Fibroblast of lung (primary cell): ENCODE measurements at regions not wholly inside any gene's neighbourhood (a gene's known extent, or its start where the extent isn't known, plus 50 kb on each side); places are given as distances from the start of the nearest gene placed in this dataset.

Experiments
- DNase-seq, 2 donors: peaks; one replicate each; pipeline versions ENCODE4 v3.0.0 to v3.0.0-alpha.2; 2010; ENCODE audit warnings: low read depth in 2 of 2
- H2AFZ ChIP-seq: 2 replicates; pipeline ENCODE4 v1.5.1; 2012; ENCODE audit warnings: low read length, control low read depth, inconsistent platforms
- H3K27ac ChIP-seq: 2 replicates; pipeline ENCODE4 v1.5.1; 2011; ENCODE audit warnings: low read length, control low read depth; ENCODE audit not compliant: insufficient read depth
- H3K27me3 ChIP-seq: 2 replicates; pipeline ENCODE4 v1.5.1; 2011; ENCODE audit warnings: mild to moderate bottlenecking, low read length; ENCODE audit not compliant: control insufficient read depth, insufficient read depth
- H3K36me3 ChIP-seq: 2 replicates; pipeline ENCODE4 v1.5.1; 2011; ENCODE audit warnings: low read length; ENCODE audit not compliant: control insufficient read depth, insufficient read depth
- H3K4me1 ChIP-seq: 2 replicates; pipeline ENCODE4 v1.5.1; 2011; ENCODE audit warnings: low read length; ENCODE audit not compliant: control insufficient read depth, insufficient read depth; ENCODE audit errors: extremely low read depth
- H3K4me2 ChIP-seq: 2 replicates; pipeline ENCODE4 v1.5.1; 2011; ENCODE audit warnings: low read length, control low read depth; ENCODE audit not compliant: insufficient read depth; ENCODE audit errors: extremely low read depth
- H3K4me3 ChIP-seq, 4 experiments: fragments of 200-600 bp in 1 of 4; sonication (generic) in 1 of 4; replicated peaks in 1 of 4; 2 replicates each; pipeline ENCODE4 v1.5.1; 2011 to 2016; ENCODE audit warnings: low read length in 4 of 4, low read depth in 3 of 4, mild to moderate bottlenecking in 3 of 4, control low read depth in 2 of 4, inconsistent platforms in 1 of 4, mixed read lengths in 1 of 4; ENCODE audit not compliant: insufficient read depth in 1 of 4; ENCODE audit errors: control extremely low read depth in 1 of 4
- H3K79me2 ChIP-seq: 2 replicates; pipeline ENCODE4 v1.5.1; 2012; ENCODE audit warnings: mild to moderate bottlenecking, low read length, inconsistent platforms; ENCODE audit not compliant: control insufficient read depth, insufficient read depth
- H3K9ac ChIP-seq: 2 replicates; pipeline ENCODE4 v1.5.1; 2011; ENCODE audit warnings: mild to moderate bottlenecking, low read length, control low read depth; ENCODE audit not compliant: insufficient read depth
- H3K9me3 ChIP-seq: 2 replicates; pipeline ENCODE4 v1.5.1; 2012; ENCODE audit warnings: low read depth, low read length; ENCODE audit not compliant: control insufficient read depth, insufficient read depth
- H4K20me1 ChIP-seq: 2 replicates; pipeline ENCODE4 v1.5.1; 2011; ENCODE audit warnings: low read length; ENCODE audit not compliant: control insufficient read depth, insufficient read depth; ENCODE audit errors: extremely low read depth
- EZH2 ChIP-seq: IDR thresholded peaks from 2 replicates; pipeline ENCODE4 v1.5.1; 2012; ENCODE audit warnings: low read length, control low read depth, mild to moderate bottlenecking; ENCODE audit errors: missing control alignments
- TF ChIP-seq, protein P1 (sequence below), 2 donors: IDR thresholded peaks in 1 of 2; conservative IDR thresholded peaks in 1 of 2; 1 replicate in 1 of 2; 2 replicates in 1 of 2; pipeline ENCODE4 v1.5.1; 2011 to 2012; ENCODE audit warnings: low read length in 2 of 2, control low read depth in 1 of 2, inconsistent platforms in 1 of 2, low read depth in 1 of 2, mild to moderate bottlenecking in 1 of 2

DNA sequence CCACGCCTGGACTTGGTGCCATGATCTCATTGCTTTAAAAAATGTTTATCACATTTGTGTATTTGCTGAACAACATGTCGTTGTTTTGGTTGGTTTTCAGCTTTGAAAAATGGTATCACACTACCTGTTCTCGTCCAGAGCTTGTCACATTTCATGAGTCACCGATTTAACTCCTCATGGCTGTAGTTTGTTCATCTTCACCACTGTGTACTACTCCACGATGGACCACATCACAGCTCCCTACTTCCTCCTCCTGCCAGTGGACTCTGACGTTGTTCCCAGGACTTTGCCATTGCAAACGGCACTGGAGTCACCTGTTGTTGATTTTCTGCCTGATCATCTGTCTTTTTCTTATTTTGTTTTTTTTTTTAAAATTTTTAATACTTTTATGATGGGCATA, 157.7 kb downstream of the ERMARD start:
- H2AFZ ChIP-seq = no peak overlapping the region
- H3K9ac ChIP-seq = no peak overlapping the region
- H3K27ac ChIP-seq = no peak overlapping the region
- no peaks in the 10 kb centered on the region for H3K9me3 ChIP-seq
- H4K20me1 ChIP-seq = no peaks in the 10 kb centered on the region
- H3K79me2 ChIP-seq = no peaks in the 10 kb centered on the region
- H3K4me3 ChIP-seq = no peak overlapping the region
- H3K36me3 ChIP-seq = no peaks in the 10 kb centered on the region
- H3K27me3 ChIP-seq = no peaks in the 10 kb centered on the region
- H3K4me2 ChIP-seq = no peak overlapping the region
- TF ChIP-seq, protein P1, sequence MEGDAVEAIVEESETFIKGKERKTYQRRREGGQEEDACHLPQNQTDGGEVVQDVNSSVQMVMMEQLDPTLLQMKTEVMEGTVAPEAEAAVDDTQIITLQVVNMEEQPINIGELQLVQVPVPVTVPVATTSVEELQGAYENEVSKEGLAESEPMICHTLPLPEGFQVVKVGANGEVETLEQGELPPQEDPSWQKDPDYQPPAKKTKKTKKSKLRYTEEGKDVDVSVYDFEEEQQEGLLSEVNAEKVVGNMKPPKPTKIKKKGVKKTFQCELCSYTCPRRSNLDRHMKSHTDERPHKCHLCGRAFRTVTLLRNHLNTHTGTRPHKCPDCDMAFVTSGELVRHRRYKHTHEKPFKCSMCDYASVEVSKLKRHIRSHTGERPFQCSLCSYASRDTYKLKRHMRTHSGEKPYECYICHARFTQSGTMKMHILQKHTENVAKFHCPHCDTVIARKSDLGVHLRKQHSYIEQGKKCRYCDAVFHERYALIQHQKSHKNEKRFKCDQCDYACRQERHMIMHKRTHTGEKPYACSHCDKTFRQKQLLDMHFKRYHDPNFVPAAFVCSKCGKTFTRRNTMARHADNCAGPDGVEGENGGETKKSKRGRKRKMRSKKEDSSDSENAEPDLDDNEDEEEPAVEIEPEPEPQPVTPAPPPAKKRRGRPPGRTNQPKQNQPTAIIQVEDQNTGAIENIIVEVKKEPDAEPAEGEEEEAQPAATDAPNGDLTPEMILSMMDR (conservative IDR thresholded peaks at IDR 0.05 in 1 of 2, IDR thresholded peaks at IDR 0.05 in 1 of 2; ENCODE audit: low read depth in 1 of 2, low read length in 2 of 2) = no peak
- no peak for TF ChIP-seq EZH2
- DNase-seq = no peak
- no peaks in the 10 kb centered on the region for H3K4me1 ChIP-seq

DNA sequence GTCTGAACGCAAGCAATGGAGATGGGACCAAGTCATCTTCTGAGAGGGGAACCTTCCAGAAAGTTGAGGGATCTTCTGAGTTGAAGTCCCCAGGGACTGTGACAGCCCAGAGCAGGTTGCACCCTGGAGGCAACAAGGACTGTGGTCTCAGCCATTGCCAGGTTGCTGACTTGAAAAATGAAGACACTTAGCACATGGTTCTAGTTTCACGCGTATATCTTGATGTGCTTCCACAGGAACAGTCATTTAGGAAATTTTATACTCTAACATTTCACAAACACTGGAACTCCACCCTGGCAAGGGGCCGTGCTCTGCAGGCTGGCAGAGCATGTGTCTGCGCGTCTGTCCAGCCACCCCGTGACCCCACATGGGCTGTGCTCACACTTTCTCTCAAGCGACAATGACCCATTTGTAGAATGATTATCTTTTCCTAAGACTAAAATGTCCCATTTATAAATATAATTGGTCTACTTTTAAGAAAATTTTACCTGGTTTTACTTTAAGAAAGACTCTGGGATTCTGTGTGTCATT, 157.0 kb downstream of the ERMARD start:
- TF ChIP-seq EZH2 = no peak
- TF ChIP-seq, protein P1 (conservative IDR thresholded peaks at IDR 0.05 in 1 of 2, IDR thresholded peaks at IDR 0.05 in 1 of 2; ENCODE audit: low read depth in 1 of 2, low read length in 2 of 2) = no peak

DNA sequence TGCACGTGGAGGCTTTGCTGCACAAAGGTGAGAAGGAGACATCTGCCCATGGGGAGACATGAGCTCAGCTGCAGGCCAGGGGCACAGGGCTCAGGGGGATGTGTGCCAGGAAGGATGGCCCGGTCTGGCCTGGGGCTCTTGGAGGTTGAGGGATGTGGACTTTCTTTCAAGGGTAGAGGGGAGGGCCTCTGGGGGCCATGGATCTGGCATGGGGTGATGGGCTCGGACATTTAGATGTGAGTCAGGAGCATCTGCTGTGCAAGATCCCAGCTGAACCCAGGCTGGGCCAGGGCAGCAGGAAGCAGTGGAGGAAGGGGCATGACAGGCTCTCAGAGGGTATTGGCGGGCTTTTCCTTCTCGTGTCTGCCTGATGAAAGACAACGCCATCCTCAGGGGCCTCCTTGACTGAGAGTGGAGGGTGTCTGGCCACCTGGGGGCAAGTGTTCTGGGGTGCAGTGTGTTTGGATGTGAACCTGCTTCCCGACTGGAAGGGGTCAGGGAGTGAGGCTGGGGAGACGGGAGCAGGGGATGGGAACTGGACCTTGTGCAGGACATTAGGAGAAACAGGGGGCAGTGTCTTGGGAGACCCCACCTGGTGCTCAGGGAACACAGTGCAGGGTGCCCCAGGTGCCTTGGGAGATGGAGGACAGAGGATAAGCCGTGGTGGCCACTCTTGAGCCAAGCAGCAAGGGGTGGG, 156.1 kb downstream of the ERMARD start:
- H3K27ac ChIP-seq = no peak overlapping the region
- H4K20me1 ChIP-seq = no peaks in the 10 kb centered on the region
- no peaks in the 10 kb centered on the region for H3K36me3 ChIP-seq
- no peaks in the 10 kb centered on the region for H3K79me2 ChIP-seq
- no peak for DNase-seq
- H3K4me3 ChIP-seq = no peak overlapping the region
- H2AFZ ChIP-seq = no peak overlapping the region
- H3K4me1 ChIP-seq = no peaks in the 10 kb centered on the region
- no peaks in the 10 kb centered on the region for H3K9me3 ChIP-seq
- no peaks in the 10 kb centered on the region for H3K27me3 ChIP-seq
- no peak overlapping the region for H3K4me2 ChIP-seq
- TF ChIP-seq, protein P1 (conservative IDR thresholded peaks at IDR 0.05 in 1 of 2, IDR thresholded peaks at IDR 0.05 in 1 of 2; ENCODE audit: low read depth in 1 of 2, low read length in 2 of 2) = no peak
- no peak for TF ChIP-seq EZH2
- no peak overlapping the region for H3K9ac ChIP-seq

More for the DNA sequence above, 157.0 kb downstream of the ERMARD start:
- Histone ChIP-seq H3K36me3 (no peaks in the 10 kb centered on the region), H3K79me2 (no peaks in the 10 kb centered on the region), H3K4me3 (no peak overlapping the region), H3K4me1 (no peaks in the 10 kb centered on the region), H3K27ac (no peak overlapping the region), H3K27me3 (no peaks in the 10 kb centered on the region), H2AFZ (no peak overlapping the region), H3K9me3 (no peaks in the 10 kb centered on the region), H3K4me2 (no peak overlapping the region), H4K20me1 (no peaks in the 10 kb centered on the region), H3K9ac (no peak overlapping the region)
- DNase-seq = no peak
